NCI-H2171 (cell line): ENCODE measurements at regions not wholly inside any gene's neighbourhood (a gene's known extent, or its start where the extent isn't known, plus 50 kb on each side); places are given as distances from the start of the nearest gene placed in this dataset.

Experiments used
- DNase-seq: peaks from one replicate; lab custom pipeline; 2025; lab: John Stamatoyannopoulos, UW

DNA sequence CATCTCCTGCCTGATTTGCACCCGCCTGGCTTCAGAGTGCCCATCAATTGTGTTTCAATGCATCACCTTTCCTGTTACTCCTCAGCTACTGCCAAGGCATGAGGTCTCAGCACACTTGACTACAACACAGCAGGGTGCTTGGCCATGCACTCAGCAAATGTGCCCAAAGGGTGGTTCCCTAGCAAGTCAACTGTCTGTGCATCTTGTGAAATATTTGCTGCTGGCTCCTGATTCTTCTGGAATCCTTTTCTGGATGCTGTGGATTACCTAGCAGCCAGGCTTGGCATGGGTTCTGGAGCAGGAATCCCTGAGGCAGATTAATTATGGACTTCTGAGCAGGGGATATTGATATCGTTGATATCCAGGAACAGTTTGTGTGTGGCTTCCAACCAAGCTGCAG, 662.6 kb upstream of the MGMT start:
- DNase-seq: no peak

GRCh38 chr10:128808921-128809440, 658.1 kb upstream of the MGMT start:
- DNase-seq: no peak

GRCh38 chr10:128811511-128811910, 655.5 kb upstream of the MGMT start:
- DNase-seq: no peak

GRCh38 chr10:128812000-128812399, 655.0 kb upstream of the MGMT start:
- DNase-seq: no peak

GRCh38 chr10:128813574-128813973, 653.5 kb upstream of the MGMT start:
- DNase-seq: no peak

- DNase-seq: no peak
Observed at GRCh38 chr10:128814024-128814423, 653.0 kb upstream of the MGMT start.

- no peak for DNase-seq
Observed at GRCh38 chr10:128814782-128815181, 652.3 kb upstream of the MGMT start.

DNA sequence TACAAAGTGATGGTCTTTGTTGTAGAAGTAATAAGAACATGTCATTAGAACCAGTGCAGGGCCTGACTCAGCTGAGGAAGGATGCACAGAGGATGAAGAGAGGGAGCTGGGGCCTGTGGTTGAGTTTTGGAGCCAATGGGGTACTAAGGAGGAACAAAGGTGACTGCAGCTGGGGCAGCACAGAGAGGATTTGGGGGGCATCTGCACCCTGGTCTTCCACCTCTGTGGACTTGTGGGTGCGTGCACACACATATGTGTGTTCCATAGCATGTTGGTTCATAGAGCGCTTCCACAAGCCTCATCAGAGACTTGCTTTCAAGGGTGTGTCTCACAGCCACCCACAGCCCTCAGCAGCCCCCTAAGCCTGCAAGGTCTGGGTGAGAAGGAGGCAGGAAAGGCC, 650.3 kb upstream of the MGMT start:
- no peak for DNase-seq

DNA sequence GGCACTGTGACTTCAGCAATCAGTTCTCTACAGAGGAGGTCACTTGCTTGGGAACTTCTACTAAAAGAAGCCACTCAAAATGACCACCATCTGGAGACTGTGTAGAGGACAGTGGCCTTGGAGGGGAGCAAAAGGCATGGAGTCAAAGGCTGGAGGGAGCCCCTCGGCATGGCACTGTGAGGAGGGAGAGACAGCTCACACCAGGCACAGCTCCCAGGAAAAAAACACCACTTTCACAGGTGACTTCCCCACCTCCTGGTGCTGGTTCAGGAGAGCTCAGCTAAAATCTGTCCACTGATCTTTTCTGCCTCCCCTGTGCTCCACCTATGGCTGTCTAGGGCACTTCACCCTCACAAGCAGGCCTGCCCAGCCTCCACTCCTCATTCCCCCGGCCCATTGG, 649.4 kb upstream of the MGMT start:
- no peak for DNase-seq

DNA sequence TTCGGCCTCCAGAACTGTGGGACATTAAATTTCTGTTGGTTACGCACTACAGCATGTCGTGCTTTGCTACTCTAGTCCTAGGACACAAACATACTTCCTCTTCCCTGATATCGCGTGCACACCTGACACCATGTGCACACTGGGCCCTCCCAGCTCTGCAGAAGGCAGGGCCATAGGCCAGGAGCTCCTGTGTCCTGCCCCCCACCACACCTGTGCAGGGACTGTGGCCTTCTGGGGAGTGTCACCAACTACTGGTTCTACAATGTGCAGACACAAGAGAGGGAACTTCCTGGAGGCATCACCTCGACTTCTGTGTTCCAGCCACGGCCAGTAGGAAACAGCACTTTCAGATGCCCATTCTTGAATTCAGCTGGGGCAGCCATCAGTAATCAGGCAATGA, 646.4 kb upstream of the MGMT start:
- no peak for DNase-seq

GRCh38 chr10:128823201-128823600, 643.8 kb upstream of the MGMT start:
- no peak for DNase-seq

DNA sequence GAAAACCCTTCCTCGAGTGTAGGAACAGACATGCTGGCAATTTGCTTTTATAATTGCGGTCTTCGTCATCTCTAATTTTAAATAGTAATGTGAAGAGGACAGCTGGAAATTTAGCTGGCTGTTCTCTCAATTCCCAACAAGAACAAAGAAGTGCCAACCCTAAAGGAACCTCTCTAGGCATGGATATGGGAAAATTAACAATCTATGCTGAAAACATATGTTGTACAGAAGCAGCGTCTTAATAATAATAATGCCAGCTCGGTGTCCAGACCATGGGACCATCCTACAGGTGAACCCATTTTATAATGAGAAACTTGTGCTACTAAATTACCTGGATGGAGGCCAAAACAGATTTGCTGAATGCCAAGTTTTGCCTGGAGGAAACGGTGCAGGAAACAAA, 641.4 kb upstream of the MGMT start:
- no peak for DNase-seq

GRCh38 chr10:128833671-128834070, 633.4 kb upstream of the MGMT start:
- DNase-seq: no peak

GRCh38 chr10:128835361-128835760, 631.7 kb upstream of the MGMT start:
- DNase-seq: no peak

- no peak for DNase-seq
Observed at GRCh38 chr10:128837478-128837877, 629.6 kb upstream of the MGMT start.

DNA sequence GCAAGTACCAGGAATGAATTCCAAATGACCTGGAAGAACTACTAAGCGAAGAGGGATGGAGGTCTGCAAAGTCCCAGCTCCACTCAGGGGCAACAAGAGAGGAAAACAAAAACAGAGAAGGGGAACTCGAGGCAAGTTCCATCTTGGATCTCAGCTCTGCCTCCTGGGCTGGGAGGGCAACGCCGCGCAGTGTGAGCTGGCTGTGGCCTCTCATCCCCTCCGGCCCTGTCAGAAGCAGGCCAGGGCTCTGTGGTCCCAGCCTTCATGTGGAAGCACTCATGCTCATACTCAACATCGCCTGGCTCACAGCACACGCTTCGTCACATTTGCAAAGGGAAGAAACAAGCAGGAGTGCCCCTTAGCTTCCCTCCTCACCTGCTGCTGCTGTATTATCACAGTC, 627.9 kb upstream of the MGMT start:
- no peak for DNase-seq

DNA sequence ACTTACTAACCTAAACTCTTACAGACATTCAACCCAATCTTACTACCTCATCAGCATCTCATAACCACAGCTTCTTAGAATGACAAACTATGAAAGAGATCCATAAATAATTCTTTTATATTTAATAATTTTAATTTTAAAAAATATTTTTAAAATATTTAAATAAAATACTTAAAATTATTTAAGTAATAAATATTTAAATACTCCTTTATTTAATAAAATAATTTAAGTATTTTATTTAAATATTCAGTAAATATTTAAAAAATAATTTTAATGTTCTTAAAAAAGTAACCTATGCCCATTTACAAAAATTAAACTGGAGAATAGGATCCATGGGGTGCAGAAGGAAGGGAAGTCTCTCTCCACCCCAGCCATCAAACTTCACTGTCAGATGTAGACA, 627.3 kb upstream of the MGMT start:
- no peak for DNase-seq

DNA sequence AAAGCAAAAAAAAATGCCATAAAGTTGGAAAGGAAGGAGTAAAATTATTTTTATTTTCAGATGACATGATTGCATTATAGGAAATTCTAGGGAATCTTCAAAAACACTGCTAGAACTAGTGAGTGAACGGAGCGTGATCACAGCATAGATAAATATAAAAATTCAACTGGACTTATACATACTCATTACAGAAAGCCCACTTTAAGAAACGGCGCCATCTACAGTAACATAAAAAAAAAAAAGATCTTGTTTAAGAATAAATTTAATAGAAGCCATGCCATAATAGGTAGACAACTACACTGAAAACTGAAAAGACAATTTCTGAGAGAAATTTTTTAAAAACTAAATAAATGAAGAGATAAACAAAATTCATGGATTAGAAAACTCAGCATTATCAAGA, 623.1 kb upstream of the MGMT start:
- DNase-seq: no peak

DNA sequence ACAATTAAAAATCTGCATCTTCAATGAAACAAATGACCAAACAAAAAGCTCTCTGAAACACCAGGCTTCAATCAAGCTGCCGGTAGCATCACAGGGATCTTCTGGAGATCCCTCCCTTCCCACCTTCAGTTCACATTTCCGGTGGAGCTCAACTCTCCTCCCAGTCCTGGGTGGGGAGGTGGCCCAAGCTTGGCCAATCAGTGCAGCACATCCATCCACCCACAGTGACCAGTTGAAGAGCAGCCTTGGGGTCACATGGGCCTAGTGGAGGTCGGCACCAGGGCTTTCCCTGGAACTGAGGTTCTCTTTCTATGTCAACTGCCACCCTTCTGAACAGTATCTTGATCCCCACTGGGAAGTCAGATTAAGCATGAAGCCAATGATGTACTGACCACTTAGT, 620.1 kb upstream of the MGMT start:
- no peak for DNase-seq

DNA sequence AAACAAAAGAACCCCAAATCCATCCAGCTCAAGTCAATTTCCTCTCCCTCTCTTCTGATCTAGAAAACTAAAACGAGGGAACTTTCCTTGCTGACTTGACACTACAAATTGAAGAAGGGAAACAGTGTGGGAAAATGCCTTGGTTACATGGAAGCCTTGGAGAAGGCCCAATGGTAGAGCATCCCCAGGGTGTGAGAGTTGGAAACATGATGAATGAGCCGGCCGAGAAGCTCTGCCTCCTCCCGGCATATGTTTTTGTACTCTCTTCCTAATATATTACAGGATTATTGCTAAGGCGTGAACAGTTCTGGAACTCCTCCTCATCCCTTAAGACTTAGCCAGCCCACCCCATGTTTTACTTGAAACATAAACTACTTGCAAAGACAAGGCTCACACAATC, 618.2 kb upstream of the MGMT start:
- no peak for DNase-seq

DNA sequence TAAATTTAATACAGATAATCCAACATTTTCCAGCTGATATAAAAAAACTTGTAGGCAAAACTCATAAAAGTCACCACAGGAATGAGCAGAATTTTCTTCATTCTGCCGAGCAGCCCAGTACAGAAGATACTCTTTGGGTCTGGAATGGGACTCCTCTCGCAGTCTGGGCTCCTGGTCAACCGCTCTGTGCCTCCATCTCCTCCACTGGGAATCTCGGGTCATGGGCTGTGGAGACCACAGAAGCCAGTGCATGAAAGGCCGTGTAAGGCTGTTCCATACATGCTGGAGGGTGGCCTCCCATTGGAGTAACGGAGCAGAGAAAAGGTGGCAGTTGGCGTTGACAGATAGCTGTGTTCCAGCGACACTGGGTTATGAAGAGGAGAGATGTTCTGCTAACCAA, 616.4 kb upstream of the MGMT start:
- DNase-seq: no peak

- no peak for DNase-seq
Observed at GRCh38 chr10:128851281-128851680, 615.8 kb upstream of the MGMT start.

DNA sequence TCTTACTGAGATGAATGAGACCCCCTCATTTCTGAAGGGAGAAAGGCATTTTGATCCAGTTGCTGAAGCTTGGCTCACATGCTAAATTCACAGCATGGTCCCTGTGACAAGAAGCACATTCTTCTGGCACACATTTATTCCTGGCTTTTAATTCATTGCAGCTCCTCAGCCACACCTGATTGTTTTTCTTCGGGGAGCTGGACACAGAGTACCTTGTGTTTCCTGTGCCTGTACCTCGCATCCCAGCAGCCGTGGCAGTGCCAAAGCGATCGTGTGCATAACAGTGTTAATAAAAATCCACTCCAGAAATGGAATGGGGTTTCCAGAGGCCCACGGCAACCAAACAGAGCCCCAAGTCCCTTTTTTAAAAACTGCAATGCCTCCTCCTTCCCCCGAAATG, 615.3 kb upstream of the MGMT start:
- no peak for DNase-seq

GRCh38 chr10:128852449-128852848, 614.6 kb upstream of the MGMT start:
- DNase-seq: no peak

DNA sequence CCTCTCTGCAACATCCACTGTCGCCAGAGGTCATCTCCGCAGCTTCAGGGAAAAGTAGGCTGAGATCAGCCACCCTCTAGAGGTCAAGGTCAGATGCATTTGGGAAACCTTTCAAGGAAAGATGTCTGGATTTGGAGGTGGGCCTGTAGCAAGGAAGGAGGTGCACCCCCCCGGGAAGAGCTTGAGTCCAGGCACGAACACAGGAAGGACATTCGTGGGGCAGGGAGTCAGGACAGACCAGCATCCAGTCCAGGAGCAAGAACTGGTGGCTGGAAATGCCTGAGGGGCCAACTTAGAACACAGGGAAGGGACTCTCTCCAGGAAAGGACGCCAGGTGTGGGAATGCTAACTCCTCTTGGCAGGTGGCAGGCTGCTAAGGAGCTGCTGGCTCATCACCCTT, 614.1 kb upstream of the MGMT start:
- DNase-seq: no peak
